ENCODE measurements at regions not wholly inside any gene's neighbourhood (a gene's known extent, or its start where the extent isn't known, plus 50 kb on each side); places are given as distances from the start of the nearest gene placed in this dataset.

- Histone ChIP-seq H3K9ac (ENCODE audit: insufficient read depth, low read depth, low read length) (no peak overlapping the region), H3K27me3 (ENCODE audit: control insufficient read depth in 1 of 2, insufficient read depth in 2 of 2, low read length in 2 of 2) (no peaks in the 10 kb centered on the region), H4K20me1 (ENCODE audit: insufficient read depth, low read length) (no peaks in the 10 kb centered on the region), H3K36me3 (replicated peaks in 1 of 2; ENCODE audit: control insufficient read depth in 1 of 2, insufficient read depth in 2 of 2, low read length in 2 of 2) (no peaks in the 10 kb centered on the region), H3K27ac (ENCODE audit: extremely low read length, insufficient read depth, low read length) (no peak overlapping the region), H3K4me3 (replicated peaks in 1 of 3; ENCODE audit: insufficient read depth in 1 of 3, low read depth in 2 of 3, low read length in 3 of 3) (no peak overlapping the region), H3K79me2 (ENCODE audit: insufficient read depth, low read length) (no peaks in the 10 kb centered on the region), H2AFZ (ENCODE audit: low read length) (no peak overlapping the region), H3K4me1 (ENCODE audit: insufficient read depth, low read length) (no peaks in the 10 kb centered on the region), H3K9me3 (ENCODE audit: low read length) (no peaks in the 10 kb centered on the region), H3K4me2 (ENCODE audit: low read depth, low read length) (no peak overlapping the region)
- ATAC-seq (no peak), FAIRE-seq (no peak), DNase-seq (ENCODE audit: low spot score) (no peak)
- ChIA-PET CTCF (ENCODE audit: low intra/inter-chr PET ratio, low total read pairs) (no interaction called here), POLR2A (no interaction called here)
- TF ChIP-seq ZBTB44 (CRISPR knock-in tag; IDR thresholded peaks at IDR 0.05), result no peak
- no peak for TF ChIP-seq YEATS4 (CRISPR knock-in tag; IDR thresholded peaks at IDR 0.05; ENCODE audit: borderline replicate concordance)
- TF ChIP-seq RFXAP (CRISPR knock-in tag; IDR thresholded peaks at IDR 0.05; ENCODE audit: borderline replicate concordance), result no peak
- no peak for TF ChIP-seq E2F2 (CRISPR knock-in tag; IDR thresholded peaks at IDR 0.05; ENCODE audit: borderline replicate concordance)
- TF ChIP-seq TCF7 (IDR thresholded peaks at IDR 0.05; ENCODE audit: low read depth), result no peak
- no peak for TF ChIP-seq XBP1 (CRISPR knock-in tag; IDR thresholded peaks at IDR 0.05)
- no peak for TF ChIP-seq ZNF83 (CRISPR knock-in tag; IDR thresholded peaks at IDR 0.05; ENCODE audit: borderline replicate concordance)
- TF ChIP-seq ZNF773 (CRISPR knock-in tag; IDR thresholded peaks at IDR 0.05; ENCODE audit: borderline replicate concordance), result no peak
- TF ChIP-seq KDM2A (CRISPR knock-in tag; IDR thresholded peaks at IDR 0.05; ENCODE audit: borderline replicate concordance, low read depth), result no peak
- TF ChIP-seq ZNF280D (CRISPR knock-in tag; IDR thresholded peaks at IDR 0.05), result no peak
- TF ChIP-seq NFKB2 (CRISPR knock-in tag; IDR thresholded peaks at IDR 0.05; ENCODE audit: borderline replicate concordance), result no peak
- no peak for TF ChIP-seq TBL1XR1 (IDR thresholded peaks at IDR 0.05; ENCODE audit: borderline replicate concordance, low read length, partially characterized antibody)
- no peak for TF ChIP-seq ZNF790 (CRISPR knock-in tag; IDR thresholded peaks at IDR 0.05; ENCODE audit: borderline replicate concordance)
- TF ChIP-seq ATF6 (CRISPR knock-in tag; conservative IDR thresholded peaks at IDR 0.05), result no peak
- no peak for TF ChIP-seq HOXA5 (CRISPR knock-in tag; IDR thresholded peaks at IDR 0.05)
- TF ChIP-seq MATR3 (CRISPR knock-in tag; IDR thresholded peaks at IDR 0.05), result no peak
- TF ChIP-seq MIER3 (CRISPR knock-in tag; IDR thresholded peaks at IDR 0.05; ENCODE audit: borderline replicate concordance), result no peak
- in situ Hi-C loops (cut with HindIII; ENCODE audit: extremely low pct_ligation_motif_present, low pct_unique_long_range_greater_than_20kb) (loop anchor here (10.0 to 25.0 kb wide), 2 partner anchors 354 to 821 kb away; no protein-coding TSS in a partner anchor), intact Hi-C loops (cut with micrococcal nuclease; ENCODE audit: unreplicated experiment) (loop anchor here (5.0 kb wide), 1 partner anchor 249 kb away; no protein-coding TSS in a partner anchor)
- 2% methylated on average over 4 of the region's 4 CpGs for whole genome bisulfite sequencing (ENCODE audit: low lambda C conversion rate)
- BruUV-seq (replicated peaks), result no TSS peak
Measured at GRCh38 chr6:105483492-105483891, 80.6 kb upstream of the PREP start.
